Umbilical cord (tissue), 1 donor: ENCODE measurements at regions not wholly inside any gene's neighbourhood (a gene's known extent, or its start where the extent isn't known, plus 50 kb on each side); places are given as distances from the start of the nearest gene placed in this dataset.
"Not testable (repeated sequence)": the region's sequence is repeated elsewhere in the genome, so short reads cannot be mapped to it uniquely, and the experiment has no call there.

Experiments used
- DNase-seq: peaks from one replicate; pipeline ENCODE4 v3.0.0-alpha.2; 2015; ENCODE audit warnings: low spot score

DNA sequence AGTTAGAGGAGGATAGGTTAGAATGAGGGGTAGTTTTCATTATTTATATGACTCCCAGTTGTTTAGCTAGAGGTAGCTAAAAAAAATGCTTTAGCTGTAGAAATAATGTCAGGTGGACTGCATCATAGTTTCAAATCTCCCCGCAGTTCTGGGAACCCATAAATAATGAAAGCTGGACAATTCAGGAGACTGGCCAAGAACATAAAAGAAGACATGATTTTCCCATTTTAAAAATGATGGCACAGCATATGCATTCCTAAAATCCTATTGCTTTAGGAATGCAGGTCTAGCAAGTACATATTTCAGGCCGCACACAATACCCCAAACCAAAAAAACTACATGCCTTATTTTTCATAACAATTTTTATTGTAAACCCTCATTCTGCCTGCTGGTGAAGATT, 143.3 kb downstream of the CTH start:
- DNase-seq, result no peak

DNA sequence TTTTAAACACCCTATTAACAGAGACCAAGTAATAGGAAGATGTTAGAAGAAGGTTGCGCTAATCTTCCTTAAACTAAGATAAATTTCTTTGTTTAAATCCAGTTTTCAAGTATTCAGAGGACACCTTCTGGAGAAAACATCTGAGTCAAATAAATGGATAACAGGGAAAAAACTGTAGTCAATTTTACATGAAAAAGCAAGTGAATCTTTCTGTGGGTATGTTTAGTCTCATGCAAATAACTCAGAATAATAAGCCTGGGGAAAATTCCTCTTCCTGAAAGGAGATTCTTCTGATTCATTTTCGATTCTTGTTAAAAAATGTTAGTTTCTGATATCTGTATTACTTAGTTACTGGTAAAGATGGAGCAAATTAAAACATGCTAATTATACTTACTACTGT, 145.5 kb downstream of the CTH start:
- no peak for DNase-seq

DNA sequence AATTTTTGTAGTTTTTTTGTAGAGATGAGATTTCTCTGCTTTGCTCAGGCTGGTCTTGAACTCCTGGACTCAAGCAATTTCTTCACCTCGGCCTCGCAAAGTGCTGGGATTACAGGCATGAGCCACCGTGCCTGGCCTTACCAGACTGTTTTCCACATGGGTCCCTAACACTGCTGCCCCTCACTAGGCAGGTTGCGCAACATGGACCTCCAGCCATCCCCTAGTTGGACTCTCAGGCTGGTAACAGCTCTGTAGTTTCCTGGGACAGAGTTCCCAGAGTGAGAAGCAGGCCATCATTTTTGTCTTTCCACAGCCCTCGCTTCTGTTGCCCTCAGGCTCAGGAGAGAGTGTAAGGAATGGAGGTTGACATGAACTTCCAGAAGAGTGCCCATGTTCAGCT, 156.1 kb downstream of the CTH start:
- DNase-seq, result no peak

DNA sequence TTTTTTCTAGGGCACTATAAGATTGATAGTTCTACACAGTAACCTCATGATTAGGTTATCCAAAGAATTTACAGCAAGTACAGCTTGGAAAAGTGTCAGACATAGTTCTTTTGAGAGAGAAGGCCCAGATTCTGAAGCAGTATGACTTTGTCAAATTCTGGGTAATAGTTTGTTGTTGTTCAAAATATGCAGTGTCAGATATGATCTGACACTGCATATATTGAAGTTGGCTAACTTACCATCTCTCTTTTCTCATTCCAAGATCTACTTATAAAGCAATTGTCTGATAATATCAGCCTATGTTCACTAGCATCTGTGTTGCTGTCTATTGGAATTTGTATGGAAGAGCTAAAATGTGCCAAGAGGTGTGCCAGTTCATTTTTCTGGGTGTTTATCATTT, 160.1 kb downstream of the CTH start:
- DNase-seq, result no peak

DNA sequence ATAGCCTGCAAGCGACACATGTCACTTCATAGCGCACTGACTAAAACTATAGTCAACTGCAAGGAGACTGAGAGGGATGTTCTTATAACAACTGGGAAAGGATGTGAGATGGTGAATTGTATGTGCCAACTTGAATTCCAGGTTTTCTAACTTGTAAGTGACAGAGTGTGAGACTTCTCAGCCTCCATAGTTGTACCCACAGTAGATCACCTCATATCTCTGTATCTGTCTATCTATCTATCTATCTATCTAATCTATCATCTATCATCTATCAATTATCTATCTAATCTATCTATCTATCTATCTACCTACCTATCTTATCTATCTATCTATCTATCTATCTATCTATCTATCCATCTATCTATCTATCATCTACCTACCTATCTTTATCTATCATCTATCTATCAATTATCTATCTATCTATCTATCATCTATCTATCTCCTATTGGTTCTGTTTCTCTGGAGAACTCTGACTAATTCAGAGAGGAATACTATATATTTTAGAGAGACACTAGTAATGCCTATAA, 162.3 kb downstream of the CTH start:
- DNase-seq, result no peak

DNA sequence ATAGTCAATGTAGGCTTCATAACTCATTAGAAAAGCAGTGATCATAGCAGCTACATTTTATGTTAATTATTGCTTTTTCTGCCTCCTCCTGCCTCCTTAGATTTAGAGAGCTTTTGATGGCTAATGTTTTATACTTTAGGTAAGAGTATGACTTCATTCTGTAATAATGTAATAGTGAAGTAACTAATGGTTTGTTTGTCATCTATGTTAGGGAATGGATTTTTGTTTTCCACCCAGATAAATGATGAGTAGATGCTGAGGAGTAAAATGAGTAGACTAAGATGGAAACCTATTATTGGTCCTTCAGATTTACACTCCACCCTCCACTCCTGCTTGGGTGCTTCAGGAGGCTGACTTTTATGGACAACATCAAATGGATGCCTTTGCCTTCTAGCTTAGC, 170.6 kb downstream of the CTH start:
- DNase-seq, result no peak

DNA sequence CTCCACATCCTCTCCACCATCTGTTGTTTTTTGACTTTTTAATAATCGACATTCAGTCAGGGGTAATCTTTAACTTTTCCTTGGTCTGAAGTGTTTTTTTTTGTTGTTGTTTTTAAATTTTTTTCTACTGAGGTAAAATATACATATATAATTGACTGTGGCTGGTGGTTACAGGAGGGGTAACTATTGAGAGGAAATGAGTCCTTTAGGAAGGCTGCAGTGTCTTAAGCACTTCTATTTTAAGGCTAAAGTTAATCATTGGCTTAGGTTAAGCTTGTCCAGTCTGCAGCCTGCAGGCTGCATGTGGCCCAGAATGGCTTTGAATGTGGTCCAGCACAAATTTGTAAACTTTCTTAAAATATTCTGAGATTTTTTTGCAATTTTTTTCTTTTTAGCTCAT, 172.5 kb downstream of the CTH start:
- DNase-seq, result no peak

DNA sequence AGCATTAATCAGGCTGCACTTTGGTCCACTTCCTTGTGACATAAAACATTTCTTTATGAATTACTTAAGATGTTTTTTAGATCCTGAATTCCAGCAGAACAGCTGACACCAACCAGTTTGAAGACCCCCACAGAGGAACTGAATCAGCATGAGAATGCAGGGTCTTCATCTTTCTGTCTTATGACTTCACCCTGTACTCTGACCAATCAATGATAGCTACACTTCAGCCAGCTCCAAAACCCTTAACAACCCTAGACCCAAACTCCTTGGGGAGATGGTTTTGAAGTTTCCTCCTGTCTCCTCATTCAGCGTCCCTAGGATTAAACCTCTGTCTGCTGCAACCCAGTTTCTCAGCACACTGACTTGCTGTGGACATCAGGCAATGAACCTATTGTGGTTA, 175.0 kb downstream of the CTH start:
- DNase-seq, result no peak

DNA sequence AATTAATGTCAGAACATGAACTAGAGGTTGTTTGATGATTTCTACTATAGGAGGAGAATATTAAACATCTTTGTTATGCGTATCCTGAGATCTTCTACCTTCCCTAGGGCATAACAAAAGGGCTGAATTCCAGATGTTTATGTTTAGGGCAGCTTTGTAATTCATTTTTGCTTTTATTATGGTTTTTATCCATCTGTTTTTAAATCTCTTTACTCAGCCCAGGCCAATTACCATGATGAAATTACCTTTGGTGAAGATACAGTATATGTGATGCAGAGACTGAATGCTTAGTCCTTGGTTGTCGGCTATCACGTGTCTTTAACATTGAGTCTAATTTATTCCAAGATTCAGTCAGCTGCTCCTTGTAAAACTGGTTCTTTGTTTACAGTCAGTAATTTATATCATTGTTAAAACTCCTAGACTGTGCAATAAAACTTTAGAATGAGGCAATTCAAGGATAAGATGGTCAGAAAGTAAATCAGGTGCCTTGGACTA, 176.9 kb downstream of the CTH start:
- no peak for DNase-seq

DNA sequence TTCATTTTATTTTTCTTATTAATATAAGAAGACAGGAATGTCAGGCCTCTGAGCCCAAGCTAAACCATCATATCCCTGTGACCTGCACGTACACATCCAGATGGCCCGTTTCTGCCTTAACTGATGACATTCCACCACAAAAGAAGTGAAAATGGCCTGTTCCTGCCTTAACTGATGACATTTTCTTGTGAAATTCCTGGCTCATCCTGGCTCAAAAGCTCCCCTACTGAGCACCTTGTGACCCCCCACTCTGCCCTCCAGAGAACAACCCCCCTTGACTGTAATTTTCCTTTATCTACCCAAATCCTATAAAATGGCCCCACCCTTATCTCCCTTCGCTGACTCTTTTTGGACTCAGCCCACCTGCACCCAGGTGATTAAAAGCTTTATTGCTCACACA, 182.5 kb downstream of the CTH start:
- not testable (repeated sequence) for DNase-seq

DNA sequence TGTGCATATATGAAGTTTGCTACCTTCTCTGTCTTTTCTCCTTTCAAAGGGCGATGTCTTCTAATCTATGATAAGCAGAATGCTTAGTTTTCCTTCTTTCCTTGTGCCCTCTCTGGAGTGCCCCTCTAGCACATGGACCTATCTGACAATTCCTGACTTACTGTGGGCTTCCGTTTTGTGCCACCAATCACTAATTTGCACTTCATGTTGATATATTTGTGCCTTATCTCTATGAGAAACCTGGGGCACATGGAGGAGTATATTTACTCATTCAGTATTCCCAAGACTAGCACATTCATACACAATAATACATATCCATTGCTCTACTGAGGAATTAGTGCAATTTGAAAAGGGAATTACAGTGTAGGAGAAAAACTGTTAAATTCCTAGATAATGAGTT, 197.7 kb downstream of the CTH start:
- DNase-seq, result no peak

DNA sequence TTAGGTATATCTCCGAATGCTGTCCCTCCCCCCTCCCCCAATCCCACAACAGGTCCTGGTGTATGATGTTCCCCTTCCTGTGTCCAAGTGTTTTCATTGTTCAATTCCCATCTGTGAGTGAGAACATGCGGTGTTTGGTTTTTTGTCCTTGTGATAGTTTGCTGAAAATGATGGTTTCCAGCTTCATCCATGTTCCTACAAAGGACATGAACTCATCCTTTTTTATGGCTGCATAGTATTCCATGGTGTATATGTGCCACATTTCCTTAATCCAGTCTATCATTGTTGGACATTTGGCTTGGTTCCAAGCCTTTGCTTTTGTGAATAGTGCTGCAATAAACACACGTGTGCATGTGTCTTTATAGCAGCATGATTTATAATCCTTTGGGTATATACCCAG, 199.1 kb downstream of the CTH start:
- DNase-seq, result not testable (repeated sequence)

DNA sequence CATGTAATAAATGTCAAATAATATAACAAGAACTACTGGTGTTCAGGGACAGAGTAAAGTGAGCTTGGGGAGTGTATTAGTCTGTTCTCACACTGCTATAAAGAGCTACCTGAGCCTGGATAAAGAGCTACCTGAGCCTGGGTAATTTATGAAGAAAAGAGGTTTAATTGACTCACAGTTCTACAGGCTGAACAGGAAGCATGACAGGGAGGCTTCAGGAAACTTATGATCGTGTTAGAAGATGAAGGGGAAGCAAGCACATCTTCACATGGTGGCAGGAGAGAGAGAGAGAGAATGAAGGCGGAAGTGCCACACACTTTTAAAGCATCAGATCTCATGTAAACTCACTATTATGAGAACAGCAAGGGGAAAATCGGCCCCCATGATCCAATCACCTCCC, 205.9 kb downstream of the CTH start:
- no peak for DNase-seq

DNA sequence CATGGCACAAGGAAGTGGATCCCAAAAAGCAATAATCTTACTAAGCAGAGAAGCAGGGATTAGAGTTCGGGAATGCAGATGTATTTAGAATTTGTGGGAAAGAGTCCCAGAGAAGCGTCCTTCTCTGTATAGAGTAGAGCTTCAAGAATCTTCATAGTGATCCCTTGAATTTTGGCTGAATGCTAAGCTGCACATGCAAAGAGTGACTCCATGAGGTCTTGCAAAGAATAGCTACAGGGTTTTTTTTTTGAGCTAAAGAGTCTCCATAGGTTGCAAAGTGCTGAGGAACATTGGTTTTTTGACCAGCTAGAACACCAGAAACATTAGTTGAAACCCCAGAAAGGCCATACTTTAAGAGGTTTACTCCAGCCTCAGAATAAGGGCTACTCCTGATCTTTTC, 206.7 kb downstream of the CTH start:
- no peak for DNase-seq

DNA sequence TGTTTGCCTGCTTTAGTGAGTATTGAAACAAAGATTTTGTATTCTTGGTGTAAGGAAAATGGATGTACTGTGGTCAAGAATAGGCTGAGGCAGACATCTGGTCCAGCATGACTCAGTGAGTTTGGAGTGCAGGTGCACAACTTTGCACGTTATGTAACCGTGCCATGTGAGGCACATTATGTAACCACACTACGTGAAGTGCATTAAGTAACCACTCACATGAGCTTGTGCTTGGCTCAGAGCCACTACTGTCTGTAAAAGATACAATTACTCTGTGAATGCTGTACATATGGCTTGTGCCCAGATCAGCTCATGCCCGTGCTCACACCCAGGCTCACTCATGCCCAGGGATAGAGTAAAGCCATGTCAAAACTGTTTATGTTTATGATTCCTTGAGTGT, 216.8 kb downstream of the CTH start:
- no peak for DNase-seq

DNA sequence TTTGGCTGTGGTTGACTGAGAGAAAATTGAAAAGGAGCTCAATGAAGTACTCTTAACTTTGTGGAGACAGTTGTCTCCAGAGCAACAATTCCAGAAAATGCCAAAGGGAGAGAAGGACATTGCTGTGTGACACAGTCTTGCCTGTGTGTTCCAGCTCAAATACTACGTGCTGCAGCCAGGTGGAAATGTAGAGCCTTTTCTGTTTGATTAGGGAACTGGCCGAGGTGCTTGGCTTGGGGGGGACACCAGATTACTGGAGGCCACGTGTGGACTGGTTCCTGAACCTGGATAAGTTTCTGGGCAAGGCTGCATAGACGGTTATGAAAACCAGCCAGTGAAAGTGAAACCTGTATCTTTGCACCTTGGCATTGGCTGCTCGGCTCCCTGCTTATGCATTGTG, 217.9 kb downstream of the CTH start:
- no peak for DNase-seq

DNA sequence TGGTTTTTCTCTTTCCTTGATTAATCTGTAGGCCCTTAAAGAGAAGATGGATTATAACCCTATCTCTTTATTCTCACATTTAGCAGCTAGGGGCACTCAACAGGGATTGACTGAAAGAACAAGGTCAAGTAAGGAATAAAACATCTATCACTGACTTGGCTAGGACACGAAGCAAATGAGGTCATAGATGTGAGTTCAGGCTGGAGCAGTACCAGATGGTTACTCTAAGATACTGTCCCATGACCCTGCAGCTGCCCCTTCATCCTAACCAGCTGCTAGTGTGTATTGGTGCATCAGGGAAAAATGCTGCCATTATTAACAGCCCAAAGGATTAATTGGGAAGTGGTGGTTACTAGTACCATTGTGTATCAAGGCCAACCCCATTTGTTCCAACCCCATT, 221.9 kb downstream of the CTH start:
- peak; percentile 25 for DNase-seq

DNA sequence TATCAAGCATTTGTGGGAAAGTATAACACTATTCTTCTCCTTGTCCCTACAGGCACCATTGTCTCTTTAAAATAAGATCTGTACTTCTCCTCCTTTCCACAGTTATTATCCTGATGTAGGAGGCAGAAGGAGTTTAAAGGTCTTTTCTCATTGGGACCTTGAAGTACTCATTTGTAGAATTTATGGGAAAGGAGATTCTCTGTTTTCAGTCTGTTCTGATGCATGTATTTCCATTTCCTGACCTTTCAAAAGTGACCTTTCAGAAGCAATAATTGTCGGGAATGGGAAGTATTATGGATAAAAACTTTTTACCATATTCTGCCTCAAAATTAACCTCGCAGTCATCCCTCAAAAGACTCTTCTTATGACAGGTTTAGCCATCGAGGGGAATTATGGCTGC, 224.8 kb downstream of the CTH start:
- DNase-seq, result peak; percentile 4

DNA sequence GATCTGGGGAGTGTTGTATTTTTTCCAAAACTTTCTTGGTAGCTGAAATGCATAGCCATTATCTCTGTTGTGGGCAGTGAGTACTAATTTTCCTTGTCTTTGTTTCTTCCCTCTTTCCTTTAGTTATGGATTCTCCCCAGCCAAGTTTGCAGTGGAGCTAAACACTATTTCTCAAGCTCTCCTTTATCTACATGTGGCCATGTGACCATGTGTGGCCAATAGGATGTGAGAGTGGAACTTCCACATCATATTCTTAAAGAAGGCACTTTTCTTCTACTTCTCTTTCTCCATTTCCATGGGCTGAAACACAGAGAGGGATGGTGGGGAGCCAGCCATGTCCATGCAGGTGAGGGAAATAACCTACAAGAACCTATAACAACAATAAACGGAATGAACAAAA, 230.8 kb downstream of the CTH start:
- no peak for DNase-seq

DNA sequence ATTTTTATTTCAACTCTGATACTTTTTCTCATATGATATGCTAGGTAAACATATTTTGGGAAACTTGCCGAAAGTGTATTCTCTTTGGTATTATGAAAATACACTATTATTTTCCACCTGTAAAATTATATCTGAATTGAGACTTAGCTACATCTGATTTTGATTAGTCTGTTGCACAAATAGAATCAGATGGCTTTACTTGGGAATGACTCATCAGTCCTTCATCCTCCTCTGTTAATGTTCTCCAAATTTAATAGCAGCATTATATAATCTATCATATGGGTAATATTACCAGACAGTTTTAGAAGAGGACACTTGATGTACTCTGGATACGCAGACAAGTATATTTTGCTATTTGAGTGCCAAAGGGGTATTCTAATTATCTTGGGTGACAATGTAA, 245.3 kb downstream of the CTH start:
- no peak for DNase-seq

DNA sequence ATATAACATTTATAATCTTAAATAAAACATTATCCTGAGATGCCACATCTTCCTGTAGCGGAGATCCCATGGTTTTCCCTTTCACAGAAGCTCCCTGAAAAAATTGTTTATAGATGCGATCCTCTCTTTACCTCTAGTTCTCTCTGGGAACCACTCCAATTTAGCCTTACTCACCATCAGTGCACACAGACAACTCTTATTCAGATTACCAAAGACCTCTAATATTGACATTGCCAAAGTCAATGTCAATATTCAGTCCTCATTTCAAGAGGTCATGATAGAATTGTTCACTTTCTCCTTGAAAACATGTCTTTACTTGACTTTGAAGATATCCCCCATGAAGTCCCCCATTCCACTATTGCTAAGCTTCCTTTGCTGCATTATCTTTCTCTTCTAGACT, 248.8 kb downstream of the CTH start:
- no peak for DNase-seq

DNA sequence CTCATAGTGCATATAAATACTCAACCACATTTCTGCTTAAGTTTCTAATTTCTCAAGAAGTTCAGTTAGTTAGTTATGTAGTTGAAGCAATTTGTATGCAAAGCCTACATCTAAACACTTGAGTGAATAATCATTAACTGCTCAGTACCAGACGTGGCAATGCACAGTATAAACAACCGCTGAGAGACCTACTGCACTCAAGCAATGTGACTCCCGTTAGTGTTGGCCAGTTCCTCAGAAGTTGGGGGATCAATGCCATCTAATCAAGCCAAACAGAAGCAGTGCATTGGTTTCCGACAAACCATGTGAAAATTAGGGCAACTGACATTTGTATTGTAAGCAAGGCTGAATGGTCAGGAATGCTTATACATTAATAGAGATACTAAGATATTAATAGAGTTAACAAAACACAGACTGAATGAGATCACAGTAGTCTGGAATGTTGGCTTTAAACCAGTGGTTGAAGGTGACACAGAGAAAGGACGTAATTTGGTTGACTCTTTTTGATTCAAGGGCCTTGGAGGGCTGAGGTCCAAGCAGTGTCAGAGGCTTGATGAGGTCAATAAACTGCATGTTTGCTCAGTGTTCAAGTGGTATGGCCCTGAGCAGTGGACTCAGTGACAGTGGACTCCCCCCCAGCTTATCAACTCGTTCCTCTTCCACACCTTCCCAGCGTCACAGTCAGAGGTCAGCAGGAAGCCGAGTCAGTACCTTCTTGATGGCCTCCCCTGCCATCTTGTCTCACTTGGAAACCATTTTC, 255.5 kb downstream of the CTH start:
- DNase-seq, result no peak

DNA sequence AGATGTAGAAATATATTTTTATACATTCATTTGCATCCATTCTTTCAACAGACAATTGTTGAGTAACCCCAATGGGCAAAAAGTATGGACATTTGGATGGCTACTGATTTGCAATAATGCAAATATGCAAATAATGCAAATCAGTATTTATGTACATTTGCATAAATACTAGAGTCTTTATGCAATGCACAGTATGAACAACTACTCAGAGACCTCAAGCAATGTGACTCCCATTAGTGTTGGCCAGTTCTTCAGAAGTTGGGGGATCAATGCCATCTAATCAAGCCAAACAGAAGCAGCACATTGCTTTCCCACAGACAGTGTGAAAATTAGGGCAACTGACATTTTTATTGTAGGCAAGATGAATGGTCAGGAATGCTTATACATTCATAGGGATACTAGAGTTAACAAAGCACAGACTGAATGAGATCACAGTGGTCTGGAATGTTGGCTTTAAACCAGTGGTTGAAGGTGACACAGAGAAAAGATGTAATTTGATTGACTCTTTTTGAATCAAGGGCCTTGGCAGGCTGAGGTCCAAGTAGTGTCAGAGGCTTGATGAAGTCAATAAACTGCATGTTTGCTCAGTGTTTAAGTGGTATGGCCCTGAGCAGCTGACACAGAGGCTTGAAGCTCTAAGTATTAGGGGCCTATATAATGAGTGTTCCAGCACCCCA, 256.6 kb downstream of the CTH start:
- no peak for DNase-seq
